GM21576 (cell line): ENCODE measurements at regions not wholly inside any gene's neighbourhood (a gene's known extent, or its start where the extent isn't known, plus 50 kb on each side); places are given as distances from the start of the nearest gene placed in this dataset.

ENCODE experiments used
- ATAC-seq: cut with Tn5 transposase; IDR thresholded peaks from one replicate; pipeline ENCODE4 v1.9.1; 2021; ENCODE audit warnings: mild to moderate bottlenecking, moderate library complexity; ENCODE audit not compliant: unreplicated experiment

DNA sequence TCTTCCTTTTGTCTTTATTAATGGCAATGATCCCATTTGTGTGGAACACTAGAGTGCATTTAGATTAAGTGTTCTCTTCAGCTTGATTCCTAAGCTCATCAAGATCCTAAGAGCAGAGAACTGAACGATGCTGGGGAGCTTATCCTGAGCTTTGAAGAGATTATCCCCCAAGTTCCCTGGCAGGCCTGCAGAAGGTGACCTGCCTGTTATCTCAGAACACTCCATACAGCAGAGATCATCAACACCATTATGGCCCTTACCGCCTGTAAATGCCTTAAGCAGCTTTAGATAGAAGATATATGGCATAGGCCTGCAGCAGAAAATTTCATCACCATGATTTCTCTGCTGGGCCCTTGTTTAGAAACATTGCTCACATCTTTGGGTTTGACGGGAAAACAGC is 779.9 kb upstream of the MAP3K7 start:
- no peak for ATAC-seq

DNA sequence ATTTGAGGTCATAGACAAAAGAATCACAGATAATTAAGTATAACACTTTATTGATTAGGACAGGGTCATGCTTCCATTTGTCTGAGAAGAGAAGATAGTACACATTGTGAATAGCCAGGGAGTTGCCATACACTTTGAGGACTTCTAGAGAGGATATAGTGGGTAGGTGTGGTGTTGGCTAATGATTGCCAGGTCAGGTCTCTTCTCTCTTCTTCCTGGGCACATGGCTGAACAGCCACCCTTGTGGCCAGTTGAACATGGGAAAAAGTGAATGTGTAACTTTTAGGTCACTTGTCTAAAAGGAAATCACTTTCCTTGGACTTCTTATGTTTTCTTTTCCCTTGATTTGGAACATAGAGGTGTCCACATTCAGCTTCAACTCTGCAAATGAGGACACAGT is 772.1 kb upstream of the MAP3K7 start:
- ATAC-seq: no peak

DNA sequence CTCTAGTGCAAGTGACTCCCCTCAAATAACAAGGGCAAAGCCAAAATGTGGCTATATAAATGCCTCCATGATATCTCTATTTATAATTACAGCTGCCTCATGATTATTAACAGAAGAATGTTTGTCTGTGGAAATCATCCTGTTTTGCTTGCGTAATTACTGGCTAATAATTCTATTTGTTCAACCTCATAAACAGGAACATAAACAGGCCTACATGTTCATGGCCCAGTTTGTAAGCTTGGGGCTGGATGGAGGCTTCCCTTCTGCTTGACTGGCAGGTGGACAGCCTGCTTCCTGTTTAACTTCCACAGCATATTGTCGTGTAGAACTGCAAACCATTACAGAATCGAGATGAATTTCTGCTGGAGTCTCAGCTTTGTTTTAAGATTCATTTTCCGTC is 766.0 kb upstream of the MAP3K7 start:
- no peak for ATAC-seq

DNA sequence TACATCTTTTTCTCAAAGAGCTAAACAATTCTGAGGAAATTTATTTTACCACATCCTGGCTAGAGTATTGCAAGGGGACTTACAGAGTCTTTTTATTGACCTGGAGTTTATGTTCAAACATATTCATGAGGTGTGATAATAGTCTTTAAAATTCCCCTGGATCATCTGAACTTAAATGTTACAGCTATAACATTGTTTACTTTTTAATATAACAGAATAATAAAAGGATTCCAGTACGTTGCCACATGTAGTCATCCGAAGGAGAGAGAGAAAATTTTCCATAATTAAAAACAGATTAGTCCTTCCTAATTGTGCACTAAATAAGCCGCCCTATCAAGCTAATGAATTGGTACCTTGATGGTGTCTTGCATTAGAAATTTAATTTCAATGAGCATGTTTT is 765.4 kb upstream of the MAP3K7 start:
- no peak for ATAC-seq

DNA sequence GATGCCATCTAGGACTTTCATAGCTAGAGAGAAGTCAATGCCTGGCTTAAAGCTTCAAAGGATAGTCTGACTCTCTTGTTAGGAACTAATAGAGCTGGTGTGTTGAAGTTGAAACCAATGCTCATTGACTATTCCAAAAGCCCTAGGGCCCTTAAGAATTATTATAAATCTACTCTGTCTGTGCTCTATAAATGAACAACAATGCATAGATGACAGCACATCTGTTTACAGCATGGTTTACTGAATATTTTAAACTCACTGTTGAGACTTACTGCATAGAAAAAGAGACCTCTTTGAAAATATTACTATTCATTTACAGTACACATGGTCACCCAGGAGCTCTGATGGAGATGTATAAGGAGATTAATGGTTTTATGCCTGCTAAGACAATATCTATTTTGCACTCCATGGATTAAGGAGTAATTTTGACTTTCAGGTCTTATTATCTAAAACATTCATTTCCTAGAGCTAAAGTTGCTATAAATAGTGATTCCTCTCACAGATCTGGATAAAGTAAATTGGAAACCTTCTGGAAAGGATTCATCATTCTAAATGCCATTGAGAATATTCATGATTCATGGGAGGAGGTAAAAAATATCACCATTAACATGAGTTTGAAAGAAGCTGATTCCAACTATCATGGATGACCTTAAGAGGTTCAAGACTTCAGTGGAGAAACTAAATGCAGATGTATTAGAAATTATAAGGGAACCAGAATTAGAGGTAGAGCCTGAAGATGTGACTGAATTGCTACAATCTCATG is 763.5 kb upstream of the MAP3K7 start:
- no peak for ATAC-seq

DNA sequence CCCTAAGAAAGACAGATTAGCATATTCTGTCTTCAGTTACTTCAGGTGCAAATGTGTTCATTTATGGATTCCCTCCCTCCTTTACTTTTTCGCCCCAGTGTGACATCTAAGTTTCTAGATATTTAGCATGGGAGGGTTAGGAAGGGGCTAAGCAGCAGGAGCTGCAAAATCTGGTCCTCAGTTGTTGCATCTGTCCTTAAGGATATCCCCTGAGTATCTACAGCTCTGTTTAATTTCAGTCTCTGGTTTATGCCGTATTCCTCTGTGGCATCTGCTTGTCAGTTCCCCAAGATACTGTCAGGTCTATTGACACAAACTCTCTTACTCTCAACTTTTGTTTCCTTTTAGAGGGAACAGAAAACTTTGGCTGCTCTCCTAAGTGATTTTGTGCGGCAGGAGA is 754.6 kb upstream of the MAP3K7 start:
- ATAC-seq: no peak

DNA sequence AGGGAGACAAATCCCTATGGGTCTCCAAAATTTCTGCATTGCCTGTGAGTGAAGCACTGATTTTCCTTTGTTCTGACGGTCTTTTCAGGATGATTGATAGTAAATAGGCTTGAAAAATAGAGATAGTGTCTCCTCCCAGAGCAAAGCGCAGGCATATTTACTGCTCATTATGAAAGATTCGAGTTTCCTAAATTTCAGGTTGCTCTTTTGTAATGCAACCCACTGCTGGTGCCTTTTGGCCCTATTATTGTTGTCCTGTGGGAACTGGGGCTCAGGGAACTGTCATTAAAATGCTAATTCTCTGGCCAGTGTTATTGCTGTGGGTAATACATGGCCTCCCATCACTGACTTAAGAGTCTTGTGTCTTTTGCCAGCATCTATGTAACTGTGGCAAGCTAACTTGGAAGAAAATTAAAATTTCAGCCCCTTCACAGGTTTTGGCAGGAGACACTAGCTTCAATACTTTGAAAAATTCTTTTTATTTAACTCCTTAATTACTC is 754.1 kb upstream of the MAP3K7 start:
- no peak for ATAC-seq

DNA sequence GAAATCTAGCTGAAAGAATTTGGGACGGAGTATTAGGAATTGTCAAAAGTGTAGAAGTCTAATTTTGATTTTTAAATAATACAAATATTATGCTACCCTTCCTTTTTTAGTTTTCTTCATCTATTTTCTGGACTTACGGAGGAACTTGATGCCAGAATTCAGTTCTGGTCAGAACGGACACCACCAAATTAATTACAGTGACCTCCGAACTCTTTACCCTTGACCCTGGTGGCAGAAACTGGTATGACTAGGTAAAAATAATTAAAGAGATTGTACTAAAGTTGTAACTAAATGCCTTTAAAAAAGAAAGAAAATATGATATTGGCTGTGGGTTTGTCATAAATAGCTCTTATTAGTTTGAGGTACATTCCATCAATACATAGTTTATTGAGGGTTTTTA is 751.1 kb upstream of the MAP3K7 start:
- ATAC-seq: no peak

DNA sequence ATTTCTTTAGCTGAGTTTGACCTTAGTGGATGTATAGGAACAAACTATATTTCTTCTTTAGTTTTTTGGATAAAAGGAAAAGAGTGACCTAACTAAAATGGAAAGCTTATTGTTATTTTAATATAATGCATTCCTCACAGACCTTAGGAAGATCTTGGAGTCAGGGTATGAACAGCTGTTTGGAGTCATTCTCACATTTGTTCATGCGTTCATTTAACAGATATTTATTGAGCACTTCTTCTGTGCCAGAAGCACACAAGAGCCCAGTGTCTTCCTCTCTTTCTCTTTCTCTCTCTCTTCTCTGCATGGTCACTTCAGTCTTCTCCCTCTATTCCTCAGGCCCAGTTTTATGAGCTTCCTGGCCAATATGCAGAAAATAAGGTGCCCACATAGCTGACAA is 744.0 kb upstream of the MAP3K7 start:
- ATAC-seq: no peak

DNA sequence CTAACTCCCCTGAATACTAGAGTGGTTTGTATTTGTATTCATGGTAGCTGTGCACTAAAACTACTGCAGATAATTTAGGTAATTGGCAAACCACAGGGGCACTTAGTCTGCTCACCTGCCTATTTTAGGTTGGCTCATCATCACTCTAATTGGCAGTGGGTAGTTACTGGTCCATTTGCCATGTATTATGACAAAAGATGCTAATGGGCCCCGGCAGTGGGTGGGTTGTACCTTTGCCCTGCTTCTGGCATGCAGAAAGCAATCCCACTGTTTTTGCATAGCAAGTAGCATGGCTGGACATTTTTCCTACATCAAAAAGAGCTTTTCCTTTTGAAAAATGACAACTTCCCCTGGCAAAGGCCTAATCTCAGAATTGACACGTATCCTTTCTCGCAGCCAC is 741.4 kb upstream of the MAP3K7 start:
- no peak for ATAC-seq

DNA sequence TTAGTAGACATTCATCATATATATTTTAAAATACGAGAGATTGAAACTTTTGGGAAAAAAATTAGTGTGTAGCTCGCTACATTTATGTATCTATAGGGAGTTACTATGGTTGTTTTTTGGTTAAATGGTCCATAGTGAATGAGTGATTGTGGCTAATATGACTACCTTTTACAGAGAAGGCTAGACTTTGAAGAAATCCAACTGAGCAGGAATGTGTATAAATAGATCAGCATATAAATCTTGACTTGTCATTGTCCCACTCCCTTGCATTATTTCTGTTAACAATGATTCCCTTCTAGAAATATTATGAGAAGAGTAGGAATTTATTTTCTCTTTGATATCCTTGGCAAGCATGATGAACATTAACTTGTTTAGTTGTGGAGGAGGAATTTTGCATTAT is 737.8 kb upstream of the MAP3K7 start:
- no peak for ATAC-seq

DNA sequence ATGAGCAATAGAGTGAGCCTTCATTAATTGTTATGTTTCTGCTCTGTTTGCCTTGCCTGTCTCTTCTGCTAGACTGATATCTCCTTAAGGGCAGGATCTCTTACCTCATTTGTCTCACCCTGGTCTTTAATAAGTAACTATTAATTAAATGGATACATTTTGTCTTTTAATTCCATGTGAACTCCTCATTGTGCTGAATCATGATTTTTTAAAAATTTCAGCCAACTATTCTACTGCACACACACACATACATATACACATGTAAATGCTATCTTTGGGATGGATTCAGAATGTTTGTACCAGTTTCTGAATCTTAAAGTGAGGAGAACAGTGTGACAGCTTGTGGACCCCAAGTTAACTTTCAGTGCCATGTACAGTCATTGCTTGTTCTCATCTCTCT is 731.1 kb upstream of the MAP3K7 start:
- ATAC-seq: no peak

DNA sequence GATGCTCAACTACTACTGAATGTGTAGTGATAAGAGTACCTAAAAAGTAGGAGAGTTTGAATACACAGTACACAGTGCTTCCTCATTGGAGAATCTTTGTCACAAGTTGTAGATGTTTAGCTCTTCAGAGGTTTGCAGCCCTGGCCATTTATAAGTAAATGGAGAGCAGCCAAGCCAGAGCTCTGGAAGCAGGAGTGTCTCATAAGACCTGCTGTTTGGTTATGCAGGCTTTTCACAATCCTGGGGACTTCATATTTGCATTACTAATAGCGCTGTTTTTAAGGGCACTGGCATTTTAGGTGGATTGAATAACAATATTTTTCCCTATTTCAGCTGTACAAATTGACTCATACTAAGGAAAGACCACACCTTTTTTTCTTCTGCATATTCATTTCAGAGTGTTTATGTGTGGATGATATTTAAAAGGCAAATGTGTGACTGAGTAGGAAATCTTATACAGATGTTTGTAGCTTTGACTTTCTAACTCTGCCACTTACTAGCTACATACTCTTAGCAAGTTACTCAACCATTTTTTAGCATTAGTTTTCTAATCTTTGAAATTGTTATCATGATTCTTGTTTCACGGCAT is 730.5 kb upstream of the MAP3K7 start:
- ATAC-seq: no peak

DNA sequence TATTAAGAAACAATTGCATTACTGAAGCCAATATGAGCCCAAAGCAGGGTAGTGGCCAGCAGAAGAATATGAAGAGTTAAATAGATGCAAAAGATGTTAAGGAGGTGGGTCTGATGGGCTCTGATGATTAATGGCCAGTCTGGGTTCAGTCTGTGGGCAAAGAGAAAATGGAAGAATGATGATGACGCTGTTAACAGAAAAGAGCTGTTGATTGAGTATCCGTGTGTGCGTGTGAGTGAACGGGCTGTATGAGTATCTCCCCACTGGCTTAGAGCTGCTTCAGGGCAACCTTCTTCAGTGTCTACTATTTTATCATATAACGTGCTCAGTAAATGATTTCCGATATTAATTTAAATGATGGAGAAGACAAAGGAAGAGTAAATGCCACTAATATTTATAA is 723.3 kb upstream of the MAP3K7 start:
- no peak for ATAC-seq

DNA sequence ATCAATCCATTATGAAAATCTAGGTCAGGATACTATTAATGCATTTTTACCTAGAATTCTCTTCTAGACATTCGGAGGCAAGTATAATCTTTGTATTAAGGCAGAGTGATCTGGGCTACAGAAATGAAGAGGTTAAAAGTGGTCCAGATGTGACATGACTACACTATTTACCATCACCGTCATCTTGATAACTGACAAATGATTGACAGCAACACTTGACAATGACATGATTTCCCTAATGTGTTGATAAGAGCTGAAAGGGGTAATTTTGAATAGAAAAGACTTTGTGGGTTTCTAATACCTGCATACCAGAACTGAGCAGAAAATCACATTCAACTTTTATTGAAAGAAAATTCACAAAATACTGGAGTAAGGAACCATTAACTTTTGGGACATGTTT is 718.9 kb upstream of the MAP3K7 start:
- ATAC-seq: no peak

DNA sequence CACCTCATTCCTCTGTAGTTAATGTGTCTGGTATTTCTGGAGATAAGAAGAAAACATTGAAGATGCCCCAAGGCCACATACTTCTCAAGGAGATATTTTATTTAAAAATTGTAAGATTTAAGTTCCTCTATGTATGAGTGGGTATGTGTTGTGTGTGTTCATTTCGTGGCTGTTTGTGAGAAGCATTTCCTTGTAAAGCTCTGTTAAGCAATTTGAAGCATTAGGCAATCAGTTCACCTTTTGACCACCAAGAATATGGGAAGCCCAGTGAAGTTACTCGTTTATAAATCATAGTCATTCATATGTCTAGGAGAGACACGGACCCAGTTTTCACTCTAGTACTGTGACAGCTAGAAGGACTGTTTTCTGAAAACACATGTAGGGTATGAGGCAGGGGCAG is 717.6 kb upstream of the MAP3K7 start:
- ATAC-seq: no peak

DNA sequence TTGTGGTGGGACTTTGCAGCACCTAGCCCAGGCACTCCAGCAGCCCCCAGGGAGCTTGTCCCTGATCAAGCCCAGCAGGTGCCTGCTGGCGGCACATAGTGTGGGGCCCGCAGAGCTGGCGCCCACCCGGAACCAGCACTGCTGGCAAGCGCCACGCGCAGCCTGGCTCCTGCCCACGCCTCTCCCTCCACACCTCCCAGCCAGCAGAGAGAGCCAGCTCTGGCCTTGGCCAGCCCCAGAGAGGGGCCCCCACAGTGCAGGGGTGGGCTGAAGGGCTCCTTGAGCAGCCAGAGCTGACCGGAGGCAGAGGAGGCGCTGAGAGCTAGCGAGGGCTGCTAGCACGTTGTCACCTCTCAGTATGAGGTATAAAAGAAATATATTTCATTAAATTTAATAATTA is 716.5 kb upstream of the MAP3K7 start:
- no peak for ATAC-seq

DNA sequence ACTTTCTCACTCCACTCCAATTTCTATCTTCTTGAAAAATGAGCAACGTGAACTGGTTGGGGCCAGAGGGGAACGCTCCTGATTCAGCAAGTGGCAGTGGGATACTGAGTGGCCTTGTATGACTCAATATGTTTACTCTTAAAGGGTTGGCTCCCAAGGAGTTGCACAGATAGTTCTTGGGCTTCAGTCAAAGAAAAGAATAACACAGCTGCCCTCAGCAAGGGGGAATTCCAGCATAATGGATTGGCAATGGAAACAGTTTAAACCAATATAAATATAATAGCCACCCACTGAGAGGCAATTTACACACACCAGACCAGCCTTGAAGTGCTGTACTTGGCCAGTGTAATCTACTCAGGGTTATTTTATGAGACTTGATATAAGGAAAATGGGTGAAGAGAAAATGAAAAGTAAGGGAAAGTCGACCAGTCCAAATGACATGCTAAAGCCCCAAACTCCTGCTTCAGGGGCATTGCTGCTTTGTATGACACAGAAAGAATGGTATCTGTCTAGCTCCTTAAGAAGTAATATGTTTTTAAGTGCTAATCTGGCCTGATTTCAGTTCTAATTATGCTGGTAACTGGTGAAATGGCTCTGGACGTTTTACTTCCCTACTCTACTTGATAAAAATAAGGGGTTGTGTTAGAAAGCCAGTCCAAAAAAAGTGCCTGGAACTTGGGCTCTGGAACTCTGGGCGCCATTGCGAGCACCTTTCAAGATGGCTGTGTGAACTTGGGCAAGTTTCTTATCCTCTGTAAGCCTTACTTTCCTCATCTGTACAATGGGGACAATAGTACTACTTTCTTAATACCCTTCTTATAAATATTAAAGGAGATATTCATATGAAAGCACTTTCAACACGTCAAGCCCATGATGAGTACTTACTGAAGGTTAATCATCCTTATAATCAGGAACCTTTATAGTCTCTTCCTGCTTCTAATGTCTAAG is 712.9 kb upstream of the MAP3K7 start:
- ATAC-seq: no peak

DNA sequence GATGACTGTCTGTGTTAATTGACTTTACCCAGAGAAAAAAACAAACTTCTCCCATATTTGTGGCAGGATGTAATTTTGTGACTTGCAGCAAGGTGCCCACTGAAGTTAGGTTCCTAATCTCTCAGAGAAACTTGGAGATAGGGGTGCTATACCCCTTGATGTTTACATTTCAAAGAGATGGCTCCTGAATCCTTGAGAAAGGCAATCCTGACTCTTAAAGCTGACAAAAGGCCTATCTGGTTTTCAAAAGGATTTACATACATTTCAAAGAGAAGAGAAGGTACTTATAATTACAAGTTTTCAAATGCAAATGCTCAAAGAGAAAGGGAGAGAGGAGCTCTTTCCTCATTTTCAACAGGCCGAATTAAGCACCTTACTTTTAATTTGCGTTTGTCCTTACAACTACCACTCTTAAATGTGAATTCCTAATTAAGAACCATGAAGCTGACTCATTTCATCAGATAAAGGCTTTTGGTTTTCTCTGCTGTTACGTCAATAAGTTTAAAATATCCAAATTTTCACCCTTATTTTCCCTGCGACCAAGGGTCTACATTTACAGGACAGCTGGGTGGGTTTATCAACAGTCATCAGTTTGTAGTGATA is 711.8 kb upstream of the MAP3K7 start:
- ATAC-seq: no peak

DNA sequence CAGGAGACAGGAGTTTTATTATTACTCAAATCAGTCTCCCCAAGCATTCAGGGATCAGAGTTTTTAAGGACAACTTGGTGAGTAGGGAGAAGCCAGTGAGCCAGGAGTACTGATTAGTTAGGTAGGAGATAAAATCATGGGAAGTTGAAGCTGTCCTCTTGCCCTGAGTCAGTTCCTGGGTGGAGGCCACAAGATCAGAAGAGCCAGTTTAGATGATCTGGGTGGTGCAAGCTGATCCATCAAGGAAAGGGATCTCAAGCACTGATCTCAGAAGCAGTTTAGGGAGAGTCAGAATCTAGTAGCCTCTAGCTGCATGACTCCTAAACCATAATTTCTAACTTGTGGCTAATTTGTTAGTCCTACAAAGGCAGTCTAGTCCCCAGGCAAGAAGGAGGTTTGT is 706.5 kb upstream of the MAP3K7 start:
- no peak for ATAC-seq

DNA sequence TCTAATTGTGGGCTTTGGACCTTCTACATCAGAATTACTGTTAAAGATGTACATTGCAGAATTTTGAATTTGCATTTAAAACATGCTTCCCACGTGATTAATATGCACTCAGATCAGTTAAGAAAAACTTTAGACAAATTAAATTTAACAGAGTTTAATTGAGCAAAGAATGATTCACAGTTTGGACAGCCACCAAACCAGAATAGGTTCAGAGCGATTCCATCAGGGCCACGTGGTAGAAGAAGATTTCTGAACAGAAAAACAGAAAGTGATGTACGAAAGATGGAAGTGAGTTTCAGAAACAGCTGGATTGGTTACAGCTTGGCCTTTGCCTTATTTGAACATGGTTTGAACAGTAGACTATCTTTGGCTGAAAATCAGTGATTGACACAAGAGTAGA is 704.2 kb upstream of the MAP3K7 start:
- ATAC-seq: no peak
